DMS 273 (cell line): ENCODE measurements at regions not wholly inside any gene's neighbourhood (a gene's known extent, or its start where the extent isn't known, plus 50 kb on each side); places are given as distances from the start of the nearest gene placed in this dataset.
"Not testable (repeated sequence)": the region's sequence is repeated elsewhere in the genome, so short reads cannot be mapped to it uniquely, and the experiment has no call there.

Source experiments
- DNase-seq: peaks from one replicate; lab custom pipeline; 2025; ENCODE audit not compliant: unreplicated experiment; lab: John Stamatoyannopoulos, UW

DNA sequence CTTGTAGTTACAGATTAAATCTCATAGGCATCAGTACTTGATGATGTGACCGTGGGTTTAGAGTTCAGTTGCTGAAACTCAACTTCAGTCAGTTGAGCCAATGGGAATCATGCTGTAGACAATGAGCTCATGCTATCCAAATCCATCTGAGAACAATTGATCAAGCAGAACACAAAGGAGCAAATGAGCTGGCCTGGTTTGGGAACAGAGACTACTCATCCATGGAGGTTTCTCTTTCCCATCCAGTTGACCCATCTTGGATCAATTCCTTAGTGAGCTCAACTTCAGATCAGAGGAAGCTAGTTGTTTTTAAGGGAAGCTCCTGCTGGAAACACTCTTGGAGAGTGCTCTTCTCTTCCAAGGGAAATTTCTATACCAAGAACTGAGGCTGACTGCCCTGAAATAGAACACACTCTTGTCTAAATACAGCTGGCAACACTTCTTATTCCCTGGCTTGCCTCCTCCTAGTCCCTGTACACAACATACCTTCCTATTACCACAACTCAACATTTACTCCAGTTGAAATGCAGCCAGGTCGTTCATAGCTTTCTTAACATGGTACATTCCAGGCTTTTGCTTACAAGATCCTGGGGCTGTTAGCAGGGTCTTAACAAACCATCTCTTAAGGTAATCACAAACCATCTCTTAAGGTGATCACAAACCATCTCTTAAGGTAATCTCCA is 203.9 kb upstream of the PRDM1 start:
- no peak for DNase-seq

DNA sequence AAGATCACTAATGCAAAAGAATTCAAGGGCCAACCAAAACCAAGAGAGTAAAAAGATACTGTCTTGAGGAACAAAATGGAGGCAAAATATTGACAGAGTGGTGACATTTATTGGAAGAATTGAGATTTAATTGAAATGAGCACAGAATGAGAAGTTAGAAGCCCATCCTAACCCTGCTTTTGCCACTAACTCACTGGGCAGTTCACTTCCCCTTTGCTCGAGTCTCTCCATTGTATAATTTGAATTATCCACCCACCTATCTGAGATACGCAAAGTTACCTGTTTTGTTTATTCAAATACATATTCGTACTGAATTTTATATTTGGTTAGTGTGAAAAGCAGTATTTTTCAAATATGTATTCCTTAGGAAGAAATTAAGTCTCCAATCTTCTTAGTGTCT is 204.5 kb upstream of the PRDM1 start:
- DNase-seq = no peak

DNA sequence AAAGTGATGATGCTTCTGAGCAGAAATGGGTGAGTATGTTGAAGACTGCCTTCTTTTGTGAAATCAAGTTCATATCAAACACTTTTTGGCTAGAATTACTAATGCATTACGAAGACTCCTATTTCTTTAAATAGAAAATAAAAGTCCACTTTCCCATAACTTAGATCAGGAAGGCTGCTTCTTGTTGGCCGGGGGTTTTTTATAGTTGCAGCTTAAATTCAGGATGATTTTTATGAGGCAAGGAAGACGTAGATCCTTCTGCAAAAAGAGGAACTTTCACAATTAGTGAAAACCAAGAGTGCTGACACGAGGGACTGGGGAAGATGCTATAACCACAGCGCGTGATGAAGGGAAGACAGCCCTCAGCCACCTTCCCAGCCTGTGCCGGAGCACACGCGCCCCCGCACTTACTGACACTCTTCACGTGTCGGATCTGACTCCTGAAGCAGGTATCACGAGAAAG is 206.1 kb upstream of the PRDM1 start:
- DNase-seq = no peak

DNA sequence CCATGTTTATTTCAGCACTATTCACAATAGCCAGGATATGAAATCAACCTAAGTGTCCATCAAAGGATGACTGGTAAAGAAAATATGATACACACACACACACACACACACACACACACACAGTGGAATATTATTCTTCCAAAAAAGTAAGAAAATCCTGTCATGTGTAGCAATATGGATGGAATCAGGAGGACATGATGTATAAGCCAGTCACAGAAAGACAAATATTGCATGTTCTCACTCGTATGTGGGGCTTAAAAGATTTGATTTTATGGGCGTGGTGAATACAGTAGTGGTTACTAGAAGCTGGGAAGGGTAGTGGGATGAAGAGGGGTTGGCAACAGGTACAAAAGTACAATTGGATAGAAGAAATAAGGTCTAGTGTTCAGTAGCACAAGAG is 207.0 kb upstream of the PRDM1 start:
- DNase-seq = no peak

DNA sequence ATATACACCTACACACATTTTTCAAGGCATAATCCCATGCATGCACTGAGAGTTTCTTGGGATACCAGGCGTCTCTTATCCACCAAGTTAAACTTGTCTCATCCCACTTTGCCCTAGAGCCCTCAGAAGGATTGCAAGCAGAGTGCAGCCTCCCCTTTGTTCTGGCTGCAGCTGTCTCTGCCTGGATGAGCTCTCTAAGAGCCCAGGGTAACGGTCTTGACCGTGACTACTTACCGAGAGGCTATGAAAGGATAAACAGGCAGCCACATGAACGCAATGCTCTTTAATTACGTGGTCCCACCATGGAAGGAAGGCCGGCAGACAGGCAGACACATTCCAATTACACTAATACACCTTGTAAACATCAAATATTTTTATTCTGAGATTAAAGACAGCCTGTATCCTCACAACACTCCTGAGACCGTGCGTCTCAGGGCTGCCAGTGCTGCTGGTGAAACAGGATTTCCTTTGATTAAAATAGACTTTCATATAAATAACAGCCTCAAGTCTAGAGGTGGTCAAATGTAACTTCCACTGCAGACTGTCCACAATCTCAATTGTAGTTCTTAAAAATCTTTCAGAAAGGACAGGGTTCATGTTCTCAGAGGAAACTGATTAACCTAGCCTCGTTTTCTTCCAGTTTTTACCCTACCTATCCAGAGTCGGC is 210.0 kb upstream of the PRDM1 start:
- no peak for DNase-seq

DNA sequence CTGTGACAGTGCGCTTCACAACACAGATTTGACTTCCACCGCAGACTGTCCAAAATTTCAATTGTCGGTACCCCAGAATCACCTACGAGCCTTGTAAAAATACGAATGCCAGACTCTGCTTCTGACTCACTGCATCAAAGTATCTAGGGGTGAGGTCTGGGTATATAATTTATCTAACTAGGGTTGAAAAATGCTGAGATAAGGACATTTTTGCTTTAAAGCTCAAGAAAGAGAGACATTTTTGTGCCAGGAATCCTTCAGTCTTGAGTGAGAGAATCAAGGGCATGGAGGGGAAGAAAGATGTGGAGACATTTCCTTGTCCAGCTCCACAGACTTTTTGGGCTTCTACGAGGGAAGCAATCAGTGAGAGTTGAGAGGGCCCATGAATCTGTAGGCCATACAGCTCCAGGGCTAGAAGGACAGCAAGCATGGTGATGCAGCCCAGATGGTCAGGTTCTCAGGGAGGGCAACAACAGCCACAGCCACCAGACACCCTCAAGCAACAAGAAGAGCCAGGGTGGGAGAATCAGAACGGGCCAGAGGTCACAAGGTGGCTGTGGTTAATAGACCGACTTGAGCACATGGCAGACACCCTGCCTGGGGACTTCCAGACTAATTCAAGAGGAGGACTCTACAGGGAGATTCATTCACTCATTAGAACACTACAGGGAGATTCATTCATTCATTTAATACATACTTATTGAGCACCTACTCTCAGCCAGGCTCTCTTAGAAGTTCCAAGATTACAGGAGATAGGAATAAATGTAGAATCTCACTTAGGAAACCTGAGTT is 211.1 kb upstream of the PRDM1 start:
- DNase-seq = no peak

DNA sequence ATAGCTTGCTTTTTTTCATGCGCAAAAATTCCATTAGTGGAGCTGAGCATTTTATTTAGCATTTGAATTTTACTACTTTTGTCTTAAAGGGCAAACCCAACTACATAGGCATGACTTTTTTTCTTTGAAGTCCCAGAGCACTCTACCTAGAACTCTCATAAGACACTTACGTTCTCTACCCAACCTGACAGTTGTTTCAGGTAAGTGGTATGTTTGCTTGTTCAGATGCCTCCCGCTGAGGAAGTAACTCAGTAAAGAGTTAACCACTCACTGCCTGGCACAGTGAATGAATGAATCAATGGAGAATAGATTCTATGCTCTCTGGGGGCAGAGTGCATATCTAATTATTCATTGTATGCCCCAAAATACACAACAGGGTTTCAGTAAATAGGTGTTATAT is 212.3 kb upstream of the PRDM1 start:
- DNase-seq = no peak

DNA sequence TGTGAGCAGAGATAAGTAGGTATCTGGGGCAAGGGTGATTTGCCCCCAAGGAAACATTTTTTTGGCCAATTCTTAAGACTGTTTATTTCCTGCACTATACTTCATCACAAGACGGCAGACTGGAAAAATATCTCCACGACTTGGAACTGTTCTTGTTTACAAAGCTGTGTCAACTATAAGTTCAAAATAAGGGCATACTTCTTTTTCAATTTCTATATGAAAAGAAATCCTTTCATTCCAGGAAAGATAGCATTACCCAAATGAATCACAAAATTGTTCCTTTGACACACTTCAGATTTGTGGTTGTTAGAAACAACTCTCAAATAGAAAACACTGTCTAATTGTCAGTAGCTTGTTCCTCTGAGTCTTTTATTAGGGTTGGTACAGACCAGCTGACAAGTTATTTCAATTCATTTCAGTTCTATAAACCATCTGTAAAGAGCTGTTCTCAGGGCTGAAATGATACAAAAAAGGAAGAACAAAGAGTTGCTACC is 212.9 kb upstream of the PRDM1 start:
- DNase-seq = no peak

DNA sequence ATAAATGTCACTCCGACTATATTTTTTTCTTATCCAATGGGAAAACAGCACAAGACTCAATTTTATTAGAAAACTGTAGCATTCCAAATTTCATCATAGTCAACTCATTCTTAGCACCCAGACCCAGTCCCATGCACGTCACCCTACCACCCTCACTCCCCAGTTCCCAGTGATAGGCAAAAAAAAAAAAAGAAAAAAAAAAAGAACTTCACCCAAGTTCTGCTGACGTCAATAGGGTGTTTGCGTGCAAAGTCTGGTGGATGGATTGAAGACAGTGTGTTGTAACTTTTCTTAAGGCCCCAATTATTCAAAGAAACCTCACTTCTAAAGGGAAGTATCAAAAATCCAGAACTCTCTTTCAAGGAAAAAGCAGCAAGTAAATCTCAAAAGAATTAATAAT is 213.9 kb upstream of the PRDM1 start:
- DNase-seq = no peak

DNA sequence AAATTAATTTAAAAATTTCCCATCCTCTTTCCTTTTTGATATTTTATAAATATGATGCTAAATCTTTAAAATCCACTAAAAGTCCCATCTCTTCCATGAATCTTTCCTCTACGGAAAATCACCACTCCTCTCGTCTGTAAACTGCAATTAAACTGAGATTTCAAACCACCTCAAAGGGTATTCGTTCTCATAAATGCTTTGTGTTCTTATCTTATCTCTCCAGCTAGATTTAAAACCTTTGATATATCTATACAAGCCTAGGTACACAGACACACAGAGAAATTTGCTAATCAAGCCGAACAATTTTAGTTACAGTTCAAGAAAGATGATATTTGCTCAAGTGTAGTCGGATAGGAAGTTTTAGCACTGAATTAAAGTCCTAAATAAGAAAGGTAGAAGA is 214.6 kb upstream of the PRDM1 start:
- DNase-seq = no peak

DNA sequence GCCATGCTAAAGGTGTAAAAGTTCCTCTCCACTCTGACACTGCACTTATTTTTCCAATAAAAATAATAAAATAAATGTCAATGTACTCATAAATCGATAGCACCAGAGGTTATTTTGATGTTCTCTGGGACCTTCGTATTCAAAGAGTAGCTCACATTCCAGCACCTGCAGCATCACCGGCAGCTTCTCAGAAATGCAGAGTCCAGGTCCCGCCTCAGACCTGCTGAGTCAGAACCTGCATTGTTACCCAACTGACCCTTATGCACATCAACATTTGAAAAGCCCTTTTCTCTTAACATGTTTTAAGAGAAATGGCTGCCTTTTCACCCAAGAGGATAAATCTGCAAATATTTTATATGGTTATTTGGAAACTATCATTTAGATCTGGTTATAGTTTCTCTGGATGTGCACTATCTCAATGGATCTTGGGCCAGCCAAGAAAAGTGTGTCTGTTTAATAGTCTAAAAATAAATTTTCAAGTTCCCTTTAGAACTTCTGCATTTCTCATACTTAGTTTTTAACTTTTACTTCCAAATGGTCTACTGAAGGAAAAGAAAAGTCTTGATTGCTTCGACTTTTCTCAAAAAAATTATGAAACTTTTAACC is 216.2 kb upstream of the PRDM1 start:
- no peak for DNase-seq

DNA sequence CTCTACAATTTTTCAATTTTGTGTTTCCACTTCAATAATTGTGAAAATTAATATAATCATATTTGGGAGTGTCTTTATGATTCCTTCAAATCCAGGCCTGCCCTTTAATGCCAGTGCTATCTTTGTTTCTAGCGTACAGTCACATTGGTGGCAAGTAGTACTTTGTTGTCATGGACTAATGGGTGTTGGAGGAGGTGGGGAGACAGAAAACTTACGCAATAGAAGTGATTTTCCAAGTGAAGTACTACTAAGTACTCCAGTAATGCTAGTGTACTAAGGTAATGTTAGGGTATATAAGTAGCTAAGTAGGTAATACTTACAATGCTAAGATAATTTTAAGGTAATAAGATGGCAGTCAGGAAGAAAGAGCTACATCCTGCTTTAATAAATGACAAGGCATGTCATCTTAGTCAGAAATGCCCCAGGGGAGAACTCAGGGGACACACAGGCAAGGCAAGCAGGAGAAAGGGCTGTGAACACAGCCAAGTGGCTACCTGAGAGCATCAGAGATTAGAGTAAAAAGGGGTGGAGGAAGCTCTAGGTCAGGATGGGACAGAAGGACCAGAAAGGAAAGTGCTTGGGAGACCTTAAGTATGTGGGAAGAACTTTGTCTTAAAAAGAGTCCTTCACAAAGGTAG is 217.2 kb upstream of the PRDM1 start:
- DNase-seq = no peak

DNA sequence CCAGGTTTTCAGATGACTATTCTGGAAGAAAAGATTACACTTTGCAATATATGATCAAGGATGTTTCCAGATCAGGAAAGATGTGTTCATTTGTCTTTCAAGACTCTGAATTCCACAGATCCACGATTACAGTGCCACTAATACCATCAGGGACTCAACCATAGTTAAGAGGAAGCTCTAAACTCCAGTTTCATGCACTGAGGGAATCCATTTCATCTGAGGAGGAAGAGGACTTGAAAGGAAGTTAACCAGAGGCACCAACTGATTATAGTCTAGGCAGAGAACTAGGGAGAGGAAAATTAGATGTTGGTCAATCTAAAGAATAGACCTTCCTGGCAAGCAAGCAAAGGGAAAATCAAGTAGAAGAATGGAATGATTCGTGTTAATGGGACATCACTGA is 218.3 kb upstream of the PRDM1 start:
- DNase-seq = no peak

DNA sequence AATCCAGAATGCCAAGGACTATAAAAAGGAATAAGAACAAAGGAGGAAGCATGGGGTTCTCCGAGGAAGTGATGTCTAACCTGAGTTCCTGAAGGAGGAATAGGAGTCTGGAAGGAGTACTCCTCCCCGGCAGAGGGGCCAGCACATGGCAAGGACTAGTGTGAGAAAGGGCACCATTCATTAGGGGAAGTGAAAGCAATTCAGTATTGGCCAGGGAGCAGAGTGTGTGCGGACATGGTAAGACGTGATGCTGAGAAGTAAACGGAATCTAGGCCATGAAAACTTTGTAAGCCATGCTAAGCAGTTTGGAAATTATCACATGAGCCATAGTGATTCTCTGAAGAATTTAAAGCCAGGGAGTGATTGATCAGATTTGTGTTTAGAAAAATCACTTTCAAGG is 218.9 kb upstream of the PRDM1 start:
- no peak for DNase-seq

DNA sequence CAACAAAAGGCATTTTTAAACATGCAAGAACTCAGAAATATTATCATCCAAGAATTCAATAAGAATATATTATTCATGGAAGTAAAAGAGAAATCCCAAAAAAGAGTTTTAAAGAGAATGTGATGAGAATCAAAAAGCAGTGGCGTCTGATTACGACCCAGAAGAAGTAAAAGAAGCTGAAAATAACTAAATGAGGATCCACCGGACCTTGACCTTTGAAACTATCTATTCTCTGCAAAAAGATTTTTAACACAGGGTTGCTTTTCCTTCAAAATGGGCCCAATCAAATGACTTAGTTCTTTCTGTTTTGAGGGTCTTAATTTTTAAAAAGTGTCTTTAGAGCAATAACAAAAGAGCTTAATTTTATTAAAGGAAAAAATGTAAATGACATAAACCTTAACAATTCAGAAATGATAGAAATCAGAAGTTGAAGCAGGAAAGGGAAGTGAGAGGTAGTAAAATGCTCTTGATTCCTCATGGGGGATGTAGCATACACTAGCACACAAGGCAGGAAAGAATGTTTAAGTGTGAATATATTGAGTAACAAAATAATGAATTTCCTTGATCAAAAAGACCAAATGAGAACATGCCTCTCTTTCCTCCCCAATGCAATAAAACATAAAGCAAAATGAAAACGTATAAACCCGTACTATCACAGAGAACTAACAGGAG is 223.1 kb upstream of the PRDM1 start:
- no peak for DNase-seq

DNA sequence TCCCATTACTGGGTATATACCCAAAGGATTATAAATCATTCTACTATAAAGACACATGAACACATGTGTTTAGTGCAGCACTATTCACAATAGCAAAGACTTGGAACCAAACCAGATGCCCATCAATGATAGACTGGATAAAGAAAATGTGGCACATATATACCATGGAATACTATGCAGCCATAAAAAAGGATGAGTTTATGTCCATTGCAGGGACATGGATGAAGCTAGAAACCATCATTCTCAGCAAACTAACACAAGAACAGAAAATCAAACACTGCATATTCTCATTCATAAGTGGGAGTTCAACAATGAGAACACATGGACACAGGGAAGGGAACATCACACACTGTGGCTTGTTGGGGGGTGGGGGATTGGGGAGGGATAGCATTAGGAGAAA is 225.2 kb upstream of the PRDM1 start:
- DNase-seq = not testable (repeated sequence)

DNA sequence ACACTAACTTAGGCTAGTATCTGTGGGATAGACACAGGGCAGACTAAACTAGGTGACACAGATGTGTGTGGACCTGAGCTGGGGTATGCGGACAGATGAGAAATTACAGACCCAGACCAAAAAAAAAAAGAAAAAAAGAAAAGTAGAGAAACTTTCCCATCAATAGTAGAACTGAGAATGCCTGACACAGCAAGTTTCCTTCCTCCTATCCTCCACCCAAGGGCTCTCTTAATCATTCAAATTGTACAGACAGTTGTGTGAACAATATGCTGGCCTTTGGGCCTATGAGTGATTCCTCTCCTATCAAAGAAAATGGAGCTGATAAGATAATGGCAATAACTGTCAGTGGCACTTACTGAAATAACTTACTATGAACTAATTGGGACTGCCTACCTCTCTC is 226.7 kb upstream of the PRDM1 start:
- no peak for DNase-seq

DNA sequence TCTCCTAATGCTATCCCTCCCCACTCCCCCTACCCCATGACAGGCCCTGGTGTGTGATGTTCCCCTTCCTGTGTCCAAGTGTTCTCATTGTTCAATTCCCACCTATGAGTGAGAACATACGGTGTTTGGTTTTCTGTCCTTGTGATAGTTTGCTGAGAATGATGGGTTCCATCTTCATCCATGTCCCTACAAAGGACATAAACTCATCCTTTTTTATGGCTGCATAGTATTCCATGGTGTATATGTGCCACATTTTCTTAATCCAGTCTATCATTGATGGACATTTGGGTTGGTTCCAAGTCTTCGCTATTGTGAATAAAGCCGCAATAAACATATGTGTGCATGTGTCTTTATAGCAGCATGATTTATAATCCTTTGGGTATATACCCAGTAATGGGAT is 227.5 kb upstream of the PRDM1 start:
- DNase-seq = not testable (repeated sequence)

DNA sequence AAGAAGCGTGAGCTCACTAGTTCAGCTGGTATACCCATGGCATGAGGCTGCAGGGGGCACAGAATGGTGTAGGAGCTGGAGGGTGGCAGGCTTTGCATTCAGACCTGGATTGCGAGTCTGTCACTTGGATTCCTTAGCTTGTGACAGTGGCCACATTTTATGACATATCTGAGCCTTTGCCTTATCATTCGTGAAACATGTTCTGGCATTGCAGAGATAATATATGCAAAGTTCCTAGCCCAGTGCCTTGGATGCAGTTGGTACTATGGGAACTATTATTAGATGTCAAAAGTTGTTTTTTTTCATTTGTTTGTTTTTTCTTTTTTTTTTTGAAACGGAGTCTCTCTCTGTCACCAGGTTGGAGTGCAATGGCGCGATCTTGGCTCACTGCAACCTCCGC is 230.7 kb upstream of the PRDM1 start:
- no peak for DNase-seq

DNA sequence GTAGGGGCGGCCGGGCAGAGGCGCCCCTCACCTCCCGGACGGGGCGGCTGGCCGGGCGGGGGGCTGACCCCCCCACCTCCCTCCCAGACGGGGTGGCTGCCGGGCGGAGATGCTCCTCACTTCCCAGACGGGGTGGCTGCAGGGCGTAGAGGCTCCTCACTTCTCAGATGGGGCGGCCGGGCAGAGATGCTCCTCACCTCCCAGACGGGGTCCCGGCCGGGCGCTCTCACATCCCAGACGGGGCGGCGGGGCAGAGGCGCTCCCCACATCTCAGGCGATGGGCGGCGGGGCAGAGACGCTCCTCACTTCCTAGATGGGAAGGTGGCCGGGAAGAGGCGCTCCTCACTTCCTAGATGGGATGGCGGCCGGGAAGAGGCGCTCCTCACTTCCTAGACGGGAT is 232.2 kb upstream of the PRDM1 start:
- not testable (repeated sequence) for DNase-seq

DNA sequence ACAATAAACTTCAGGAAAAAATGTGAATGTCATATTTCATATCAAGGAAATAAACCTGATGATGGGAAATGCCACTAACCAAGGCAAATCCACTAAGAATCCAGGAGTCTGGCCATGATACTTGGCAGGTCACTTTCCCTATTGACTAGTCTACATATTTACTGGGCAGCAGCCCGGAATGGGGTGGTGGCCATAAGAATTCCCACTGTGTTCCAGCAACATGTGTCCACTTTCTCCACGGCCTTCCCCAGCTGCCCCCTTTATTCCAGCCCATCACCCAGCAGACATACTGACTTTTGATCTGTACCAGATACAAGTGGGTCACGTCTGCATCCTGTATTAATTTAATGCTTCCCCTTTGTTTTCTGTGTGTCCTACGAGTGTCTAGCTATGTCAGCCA is 234.5 kb upstream of the PRDM1 start:
- no peak for DNase-seq
